H1 (cell line): ENCODE measurements at regions not wholly inside any gene's neighbourhood (a gene's known extent, or its start where the extent isn't known, plus 50 kb on each side); places are given as distances from the start of the nearest gene placed in this dataset.

Source experiments
- JUND ChIP-seq: IDR thresholded peaks from 2 replicates; pipeline ENCODE4 v1.6.1; 2011; ENCODE audit warnings: mild to moderate bottlenecking, improper control_type of control experiment, low read length
- KDM1A ChIP-seq: fragments of 200-600, 300-600 bp; sonication (generic); IDR thresholded peaks from 2 replicates; pipeline ENCODE4 v1.7.1; 2016; ENCODE audit warnings: mild to moderate bottlenecking, low read length, borderline replicate concordance

DNA sequence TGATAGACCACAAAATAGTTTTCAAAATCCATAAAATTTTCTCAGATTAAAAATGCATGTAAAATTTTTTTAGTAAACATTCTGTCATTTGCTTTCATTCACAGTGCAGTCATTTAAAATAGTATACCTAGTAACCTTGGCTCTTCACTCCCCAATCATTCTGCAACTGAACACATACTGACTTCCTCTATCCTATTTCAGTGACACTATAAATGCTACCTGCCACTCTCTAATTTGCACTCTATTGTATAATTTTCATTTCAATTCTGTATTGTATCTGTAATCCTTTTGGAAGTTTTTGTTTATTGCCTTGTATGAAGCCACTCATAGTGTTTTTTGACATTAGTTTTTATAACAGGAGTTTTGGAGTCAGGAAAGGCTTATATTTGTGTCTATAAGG, 1029.1 kb upstream of the NCAM2 start (continued):
- TF ChIP-seq KDM1A = no peak
- TF ChIP-seq JUND = no peak
